IMR-90 (cell line): ENCODE measurements at regions not wholly inside any gene's neighbourhood (a gene's known extent, or its start where the extent isn't known, plus 50 kb on each side); places are given as distances from the start of the nearest gene placed in this dataset.

Source experiments
- ATAC-seq: fragments of 200-7000 bp; cut with Tn5 transposase; 2 replicates; pipeline ENCODE4 v1.9.1; 2020; ENCODE audit warnings: low read depth, mild to moderate bottlenecking, moderate library complexity
- BruUV-seq: library from RNA; stranded (reverse); fragments of 400-500 nt; replicated peaks from 2 replicates; lab custom pipeline; 2021; lab: Mats Ljungman, UMichigan
- CTCF ChIA-PET: fragments of 300-600 bp; formaldehyde crosslinking; extraction: SDS; loops from one replicate; lab custom pipeline; 2021; ENCODE audit warnings: antibody characterized with exemption; lab: Yijun Ruan, JAX
- POLR2A ChIA-PET: fragments of 300-600 bp; sonication (Branson Sonifier 250); formaldehyde crosslinking; loops from one replicate; lab custom pipeline; 2022; ENCODE audit warnings: antibody characterized with exemption; ENCODE audit not compliant: unreplicated experiment; lab: Charles Lee
- DNase-seq: peaks from one replicate; pipeline ENCODE4 v3.0.0; 2013
- H2AFZ ChIP-seq: replicated peaks from 2 replicates; pipeline ENCODE3; 2013; ENCODE audit warnings: low read length, mild to moderate bottlenecking; ENCODE audit not compliant: poor library complexity
- H2AK5ac ChIP-seq: 2 replicates; pipeline ENCODE4 v1.6.1; 2013; ENCODE audit warnings: low read depth, low read length, inconsistent platforms
- H2AK9ac ChIP-seq: replicated peaks from 2 replicates; pipeline ENCODE3; 2013; ENCODE audit warnings: mild to moderate bottlenecking, low read depth, low read length, moderate library complexity; ENCODE audit not compliant: poor library complexity
- H2BK120ac ChIP-seq: 2 replicates; pipeline ENCODE4 v1.6.1; 2013; ENCODE audit warnings: low read depth, low read length, inconsistent platforms
- H2BK15ac ChIP-seq: 3 replicates; pipeline ENCODE4 v1.6.1; 2013; ENCODE audit warnings: low read depth, low read length, inconsistent platforms
- H2BK20ac ChIP-seq: 2 replicates; pipeline ENCODE4 v1.6.1; 2013; ENCODE audit warnings: low read depth, mild to moderate bottlenecking, inconsistent platforms, low read length, moderate library complexity
- H2BK5ac ChIP-seq: 2 replicates; pipeline ENCODE4 v1.6.1; 2013; ENCODE audit warnings: mild to moderate bottlenecking, low read depth, low read length, inconsistent platforms; ENCODE audit not compliant: poor library complexity, severe bottlenecking
- H3K14ac ChIP-seq: replicated peaks from 2 replicates; pipeline ENCODE4 v1.6.1; 2013; ENCODE audit warnings: low read depth, low read length, inconsistent platforms
- H3K18ac ChIP-seq: 2 replicates; pipeline ENCODE4 v1.6.1; 2013; ENCODE audit warnings: low read depth, low read length, control low read depth
- H3K23ac ChIP-seq: 2 replicates; pipeline ENCODE4 v1.6.1; 2013; ENCODE audit warnings: low read depth, low read length, inconsistent platforms
- H3K27ac ChIP-seq: 2 replicates; pipeline ENCODE4 v1.5.1; 2013; ENCODE audit warnings: mild to moderate bottlenecking, control low read depth, low read length; ENCODE audit not compliant: insufficient read depth
- H3K27me3 ChIP-seq: 2 replicates; pipeline ENCODE4 v1.6.1; 2013; ENCODE audit warnings: low read length; ENCODE audit not compliant: control insufficient read depth, insufficient read depth
- H3K36me3 ChIP-seq: 2 replicates; pipeline ENCODE4 v1.6.1; 2013; ENCODE audit warnings: low read length, mixed read lengths; ENCODE audit not compliant: control insufficient read depth, insufficient read depth
- H3K4ac ChIP-seq: 2 replicates; pipeline ENCODE4 v1.6.1; 2013; ENCODE audit warnings: low read depth, low read length, inconsistent platforms
- H3K4me1 ChIP-seq: 2 replicates; pipeline ENCODE4 v1.6.1; 2013; ENCODE audit warnings: low read length, mixed read lengths; ENCODE audit not compliant: control insufficient read depth, insufficient read depth
- H3K4me2 ChIP-seq: 2 replicates; pipeline ENCODE4 v1.6.1; 2013; ENCODE audit warnings: low read depth, mild to moderate bottlenecking, control low read depth, low read length, moderate library complexity
- H3K4me3 ChIP-seq: 2 replicates; pipeline ENCODE4 v1.5.1; 2013; ENCODE audit warnings: low read depth, mild to moderate bottlenecking, control low read depth, low read length, moderate library complexity; ENCODE audit not compliant: insufficient read depth
- H3K56ac ChIP-seq: 2 replicates; pipeline ENCODE4 v1.6.1; 2013; ENCODE audit warnings: low read length, inconsistent platforms; ENCODE audit not compliant: insufficient read depth; ENCODE audit errors: extremely low read depth
- H3K79me1 ChIP-seq, 2 experiments: 2 replicates each; pipeline ENCODE4 v1.6.1; 2013; ENCODE audit warnings: low read length in 2 of 2, inconsistent platforms in 1 of 2, low read depth in 1 of 2
- H3K9ac ChIP-seq: 2 replicates; pipeline ENCODE4 v1.6.1; 2013; ENCODE audit warnings: low read depth, low read length, control low read depth
- H3K9me1 ChIP-seq: 2 replicates; pipeline ENCODE4 v1.6.1; 2013; ENCODE audit warnings: low read length, inconsistent platforms; ENCODE audit not compliant: insufficient read depth
- H3K9me3 ChIP-seq: 2 replicates; pipeline ENCODE4 v1.6.1; 2013; ENCODE audit warnings: low read length; ENCODE audit not compliant: control insufficient read depth, insufficient read depth
- H4K20me1 ChIP-seq: 2 replicates; pipeline ENCODE4 v1.6.1; 2013; ENCODE audit warnings: low read length, inconsistent platforms; ENCODE audit not compliant: insufficient read depth
- H4K5ac ChIP-seq: 2 replicates; pipeline ENCODE4 v1.6.1; 2013; ENCODE audit warnings: mild to moderate bottlenecking, low read depth, low read length, control low read depth
- H4K8ac ChIP-seq, 2 experiments: 2 replicates each; pipeline ENCODE4 v1.6.1; 2013; ENCODE audit warnings: low read depth in 2 of 2, low read length in 2 of 2, control low read depth in 1 of 2, inconsistent platforms in 1 of 2
- H4K91ac ChIP-seq: 2 replicates; pipeline ENCODE4 v1.6.1; 2013; ENCODE audit warnings: low read depth, low read length, inconsistent platforms; ENCODE audit not compliant: insufficient read depth
- BHLHE40 ChIP-seq: fragments of 150-350 bp; IDR thresholded peaks from 2 replicates; pipeline ENCODE4 v1.6.1; 2016; ENCODE audit warnings: mild to moderate bottlenecking, low read depth, low read length
- CTCF ChIP-seq: conservative IDR thresholded peaks from 2 replicates; pipeline ENCODE4 v1.5.1; 2012; ENCODE audit warnings: mild to moderate bottlenecking, low read depth, low read length, improper control_type of control experiment
- FOS ChIP-seq: fragments of 150-350 bp; IDR thresholded peaks from 2 replicates; pipeline ENCODE4 v1.6.1; 2016; ENCODE audit warnings: low read depth, low read length
- MAFK ChIP-seq: IDR thresholded peaks from 2 replicates; pipeline ENCODE4 v1.6.1; 2012; ENCODE audit warnings: low read depth, low read length, improper control_type of control experiment
- MAZ ChIP-seq: IDR thresholded peaks from 2 replicates; pipeline ENCODE4 v1.6.1; 2012; ENCODE audit warnings: low read depth, mild to moderate bottlenecking, low read length, improper control_type of control experiment, moderate library complexity, borderline replicate concordance
- MXI1 ChIP-seq: IDR thresholded peaks from 2 replicates; pipeline ENCODE4 v1.6.1; 2012; ENCODE audit warnings: low read depth, mild to moderate bottlenecking, low read length, moderate library complexity, borderline replicate concordance
- NFE2L2 ChIP-seq: fragments of 150-350 bp; IDR thresholded peaks from 2 replicates; pipeline ENCODE4 v1.6.1; 2016; ENCODE audit warnings: low read depth, mild to moderate bottlenecking, low read length
- POLR2A ChIP-seq: IDR thresholded peaks from 2 replicates; pipeline ENCODE4 v1.6.1; 2012; ENCODE audit warnings: mild to moderate bottlenecking, low read depth, low read length
- RAD21 ChIP-seq: IDR thresholded peaks from 2 replicates; pipeline ENCODE4 v1.6.1; 2012; ENCODE audit warnings: low read length, improper control_type of control experiment
- RFX5 ChIP-seq: IDR thresholded peaks from 2 replicates; pipeline ENCODE4 v1.8.0; 2012; ENCODE audit warnings: low read depth, mild to moderate bottlenecking, low read length, moderate library complexity
- SMC3 ChIP-seq: fragments of 150-350 bp; IDR thresholded peaks from 2 replicates; pipeline ENCODE4 v1.6.1; 2016; ENCODE audit warnings: low read depth, mild to moderate bottlenecking, antibody characterized with exemption, low read length, moderate library complexity
- WGBS, 2 experiments: methylation state at CpG; one replicate each; pipeline versions ENCODE4 v1.1.5 to v1.1.7; 2013; ENCODE audit warnings: missing lambda C conversion rate in 2 of 2; ENCODE audit not compliant: insufficient read length in 1 of 2; ENCODE audit errors: extremely low coverage in 2 of 2; 5-methylcytosine and 5-hydroxymethylcytosine counted together
- dilution Hi-C: fragments of 300-500 bp; cut with HindIII; formaldehyde crosslinking; loops from one replicate; pipeline ENCODE4 v1.14.3; 2018; ENCODE audit warnings: low sequenced_read_pairs; ENCODE audit not compliant: unreplicated experiment
- in situ Hi-C: fragments of 300-500 bp; cut with MboI; formaldehyde crosslinking; loops from 3 replicates; pipeline ENCODE4 v1.14.3; 2019; ENCODE audit warnings: low sequenced_read_pairs, inconsistent platforms, mixed read lengths
- intact Hi-C: fragments of 100-400 bp; cut with micrococcal nuclease; formaldehyde crosslinking; loops from 2 replicates; pipeline ENCODE4 v1.10.0; 2022
- TF ChIP-seq, protein P1 (sequence below): fragments of 150-350 bp; IDR thresholded peaks from 2 replicates; pipeline ENCODE4 v1.6.1; 2017; ENCODE audit warnings: mild to moderate bottlenecking, antibody characterized with exemption, low read length, low read depth

DNA sequence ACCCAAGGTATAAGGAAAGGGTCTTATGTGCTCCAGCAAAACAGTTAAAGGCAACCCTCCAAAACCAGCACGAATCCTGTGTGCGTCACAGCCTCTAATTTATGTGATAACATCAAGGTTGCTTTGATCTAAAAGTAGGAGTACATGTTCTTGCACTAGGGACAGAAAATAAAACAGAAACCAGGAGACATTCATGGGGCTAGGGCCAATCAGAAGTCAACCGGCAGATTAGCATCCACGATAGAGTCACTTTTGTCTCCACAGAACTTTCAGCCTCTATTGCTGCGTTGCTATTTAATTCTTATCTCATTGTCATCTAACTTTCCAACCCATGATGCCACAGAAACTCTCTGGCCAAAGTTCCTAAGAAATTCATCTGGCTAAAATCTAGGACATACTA lies 178.8 kb upstream of the PTCHD4 start:
- no peak overlapping the region for H2AK9ac ChIP-seq
- H3K4me2 ChIP-seq, result no peak overlapping the region
- H3K9me3 ChIP-seq, result peaks cover 3% of the 10 kb centered on the region; the same call in 1 of the 2 replicates
- no peak overlapping the region for H3K27ac ChIP-seq
- ChIA-PET CTCF (no interaction called here), POLR2A (no interaction called here)
- ATAC-seq, result no peak
- H4K8ac ChIP-seq, result no peak overlapping the region
- H3K79me1 ChIP-seq, result no peaks in the 10 kb centered on the region
- H3K18ac ChIP-seq, result no peak overlapping the region
- TF ChIP-seq POLR2A, result no peak
- no peak for TF ChIP-seq NFE2L2
- TF ChIP-seq SMC3, result no peak
- TF ChIP-seq BHLHE40, result no peak
- no peak for TF ChIP-seq MAFK
- TF ChIP-seq CTCF, result no peak
- TF ChIP-seq, protein P1, sequence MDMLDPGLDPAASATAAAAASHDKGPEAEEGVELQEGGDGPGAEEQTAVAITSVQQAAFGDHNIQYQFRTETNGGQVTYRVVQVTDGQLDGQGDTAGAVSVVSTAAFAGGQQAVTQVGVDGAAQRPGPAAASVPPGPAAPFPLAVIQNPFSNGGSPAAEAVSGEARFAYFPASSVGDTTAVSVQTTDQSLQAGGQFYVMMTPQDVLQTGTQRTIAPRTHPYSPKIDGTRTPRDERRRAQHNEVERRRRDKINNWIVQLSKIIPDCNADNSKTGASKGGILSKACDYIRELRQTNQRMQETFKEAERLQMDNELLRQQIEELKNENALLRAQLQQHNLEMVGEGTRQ, result no peak
- no peak for TF ChIP-seq FOS
- no peak for TF ChIP-seq RFX5
- no peak for TF ChIP-seq MAZ
- TF ChIP-seq RAD21, result no peak
- no peak for TF ChIP-seq MXI1
- DNase-seq, result no peak
- dilution Hi-C loops (no loop called here), in situ Hi-C loops (no loop called here), intact Hi-C loops (no loop called here)
- no peaks in the 10 kb centered on the region for H3K36me3 ChIP-seq
- no peaks in the 10 kb centered on the region for H3K27me3 ChIP-seq
- no peaks in the 10 kb centered on the region for H4K20me1 ChIP-seq
- H2BK120ac ChIP-seq, result no peak overlapping the region
- no TSS peak for BruUV-seq
- WGBS, 2 experiments, result 60% methylated on average over 1 of the region's 5 CpGs; no CpG with 5 or more reads in 1 of the 2 experiments
- no peak overlapping the region for H2AFZ ChIP-seq
- H4K91ac ChIP-seq, result no peak overlapping the region
- no peak overlapping the region for H3K56ac ChIP-seq
- H3K4ac ChIP-seq, result no peak overlapping the region
- H4K5ac ChIP-seq, result no peak overlapping the region
- H3K9me1 ChIP-seq, result no peaks in the 10 kb centered on the region
- no peak overlapping the region for H3K14ac ChIP-seq
- H3K9ac ChIP-seq, result no peak overlapping the region
- H2BK5ac ChIP-seq, result no peak overlapping the region
- H2AK5ac ChIP-seq, result no peak overlapping the region
- no peak overlapping the region for H3K23ac ChIP-seq
- no peak overlapping the region for H2BK20ac ChIP-seq
- H3K4me3 ChIP-seq, result no peak overlapping the region
- no peak overlapping the region for H2BK15ac ChIP-seq
- no peaks in the 10 kb centered on the region for H3K4me1 ChIP-seq
